GM12878 (cell line): ENCODE measurements at regions not wholly inside any gene's neighbourhood (a gene's known extent, or its start where the extent isn't known, plus 50 kb on each side); places are given as distances from the start of the nearest gene placed in this dataset.

ENCODE experiments used
- ATAC-seq: fragments of 200-7000 bp; cut with Tn5 transposase; 3 replicates; pipeline ENCODE4 v1.9.1; 2020; ENCODE audit warnings: mild to moderate bottlenecking, moderate library complexity
- BruUV-seq: library from RNA; stranded (reverse); fragments of 400-500 nt; replicated peaks from 2 replicates; lab custom pipeline; 2021; lab: Mats Ljungman, UMichigan
- CTCF ChIA-PET: fragments of 300-600 bp; sonication (Branson Sonifier 250); formaldehyde crosslinking; extraction: SDS; loops from one replicate; lab custom pipeline; 2021; ENCODE audit warnings: inconsistent platforms; lab: Yijun Ruan, JAX
- POLR2A ChIA-PET: fragments of 350-600 bp; formaldehyde crosslinking; extraction: SDS; loops from one replicate; lab custom pipeline; 2021; ENCODE audit warnings: inconsistent platforms; lab: Charles Lee
- RAD21 ChIA-PET: fragments of 300-600 bp; sonication (Branson Sonifier 250); formaldehyde crosslinking; loops from one replicate; lab custom pipeline; 2023; ENCODE audit warnings: antibody characterized with exemption; ENCODE audit not compliant: unreplicated experiment; lab: Charles Lee
- SMC1A ChIA-PET: fragments of 300-600 bp; sonication (Branson Sonifier 250); formaldehyde crosslinking; loops from one replicate; lab custom pipeline; 2023; ENCODE audit not compliant: unreplicated experiment, uncharacterized antibody; lab: Charles Lee
- DNase-seq: peaks from one replicate; pipeline ENCODE4 v3.0.0-alpha.2; 2011; ENCODE audit warnings: low read depth, low spot score
- FAIRE-seq: peaks from 3 replicates; lab custom pipeline; 2011; peaks lifted over from hg19 to GRCh38; lab: Jason Lieb, UNC
- H2AFZ ChIP-seq: 2 replicates; pipeline ENCODE4 v1.6.0; 2011; ENCODE audit warnings: low read depth, low read length, control low read depth; ENCODE audit not compliant: control insufficient read depth
- H3K27ac ChIP-seq: 2 replicates; pipeline ENCODE4 v1.5.1; 2011; ENCODE audit warnings: control low read depth; ENCODE audit not compliant: control insufficient read depth, insufficient read depth
- H3K27me3 ChIP-seq, 2 experiments: replicated peaks in 1 of 2; 2 replicates each; pipeline versions ENCODE4 v1.6.0 to v1.6.1; 2011; ENCODE audit warnings: low read length in 1 of 2; ENCODE audit not compliant: control insufficient read depth in 2 of 2, insufficient read depth in 2 of 2
- H3K36me3 ChIP-seq, 2 experiments: 2 replicates each; pipeline ENCODE4 v1.5.1; 2011; ENCODE audit warnings: low read length in 1 of 2; ENCODE audit not compliant: control insufficient read depth in 2 of 2, insufficient read depth in 2 of 2
- H3K4me1 ChIP-seq: 2 replicates; pipeline ENCODE4 v1.6.1; 2011; ENCODE audit warnings: mild to moderate bottlenecking, low read length, moderate library complexity, mixed read lengths; ENCODE audit not compliant: control insufficient read depth, insufficient read depth
- H3K4me2 ChIP-seq: 2 replicates; pipeline ENCODE4 v1.6.0; 2011; ENCODE audit warnings: control low read depth; ENCODE audit not compliant: control insufficient read depth, insufficient read depth
- H3K4me3 ChIP-seq: fragments of 200-600 bp; sonication (generic); 2 replicates; pipeline ENCODE4 v1.5.1; 2016
- H3K79me2 ChIP-seq: 2 replicates; pipeline ENCODE4 v1.6.0; 2011; ENCODE audit warnings: low read length; ENCODE audit not compliant: control insufficient read depth, insufficient read depth
- H3K9ac ChIP-seq: 2 replicates; pipeline ENCODE4 v1.8.0; 2011; ENCODE audit warnings: low read length, control low read depth, mixed read lengths; ENCODE audit not compliant: control insufficient read depth, insufficient read depth
- H3K9me3 ChIP-seq: replicated peaks from 3 replicates; pipeline ENCODE4 v1.5.1; 2011; ENCODE audit warnings: mild to moderate bottlenecking, low read length; ENCODE audit not compliant: control insufficient read depth, insufficient read depth
- H4K20me1 ChIP-seq: 2 replicates; pipeline ENCODE4 v1.6.0; 2011; ENCODE audit not compliant: control insufficient read depth, insufficient read depth
- BMI1 ChIP-seq: fragments of 450-650 bp; IDR thresholded peaks from 2 replicates; pipeline ENCODE4 v1.6.1; 2016; ENCODE audit warnings: mild to moderate bottlenecking, moderate library complexity, borderline replicate concordance
- CEBPB ChIP-seq, 2 experiments: fragments of 150-350 bp in 1 of 2; IDR thresholded peaks; 2 replicates each; pipeline ENCODE4 v1.6.1; 2012 to 2014; ENCODE audit warnings: low read depth in 2 of 2, low read length in 2 of 2, borderline replicate concordance in 1 of 2, inconsistent platforms in 1 of 2
- CREB1 ChIP-seq: IDR thresholded peaks from 2 replicates; pipeline ENCODE4 v1.6.1; 2012; ENCODE audit warnings: low read depth, mild to moderate bottlenecking, inconsistent platforms
- DPF2 ChIP-seq: fragments of 450-650 bp; IDR thresholded peaks from 2 replicates; pipeline ENCODE4 v1.6.1; 2017; ENCODE audit warnings: mild to moderate bottlenecking
- MYC ChIP-seq: IDR thresholded peaks from 2 replicates; pipeline ENCODE4 v1.6.1; 2011; ENCODE audit warnings: mild to moderate bottlenecking, low read length, moderate library complexity, inconsistent platforms; ENCODE audit not compliant: insufficient read depth, insufficient replicate concordance, insufficient read length, severe bottlenecking
- POLR2A ChIP-seq: IDR thresholded peaks from 2 replicates; pipeline ENCODE4 v1.6.1; 2011; ENCODE audit warnings: low read depth, mild to moderate bottlenecking, low read length
- RUNX3 ChIP-seq: IDR thresholded peaks from 2 replicates; pipeline ENCODE4 v1.6.1; 2012; ENCODE audit warnings: low read length, inconsistent platforms
- SPI1 ChIP-seq: IDR thresholded peaks from 2 replicates; pipeline ENCODE4 v1.6.1; 2011; ENCODE audit warnings: low read depth, mild to moderate bottlenecking, low read length, moderate library complexity, borderline replicate concordance; ENCODE audit not compliant: insufficient read depth
- TAF1 ChIP-seq: IDR thresholded peaks from 2 replicates; pipeline ENCODE4 v1.6.1; 2011; ENCODE audit warnings: mild to moderate bottlenecking, low read depth, low read length, borderline replicate concordance
- YBX1 ChIP-seq: fragments of 450-650 bp; IDR thresholded peaks from 2 replicates; pipeline ENCODE4 v1.6.1; 2016; ENCODE audit warnings: antibody characterized with exemption
- ZNF687 ChIP-seq: fragments of 450-650 bp; IDR thresholded peaks from 2 replicates; pipeline ENCODE4 v1.6.1; 2017; ENCODE audit warnings: mild to moderate bottlenecking, moderate library complexity
- ZZZ3 ChIP-seq: IDR thresholded peaks from 2 replicates; pipeline ENCODE4 v1.6.1; 2011; ENCODE audit warnings: low read depth; ENCODE audit not compliant: control insufficient read depth, insufficient read length
- WGBS: methylation state at CpG from one replicate; pipeline ENCODE4 v1.1.6; 2016; ENCODE audit warnings: low lambda C conversion rate; ENCODE audit not compliant: insufficient replicate concordance, insufficient coverage; ENCODE audit errors: missing lambda C conversion rate; 5-methylcytosine and 5-hydroxymethylcytosine counted together
- in situ Hi-C: fragments of 300-500 bp; cut with MboI; formaldehyde crosslinking; loops from 9 replicates; pipeline ENCODE4 v1.14.3; 2018; ENCODE audit warnings: mixed read lengths
- intact Hi-C: fragments of 100-400 bp; cut with micrococcal nuclease; formaldehyde crosslinking; loops from one replicate; pipeline ENCODE4 v1.14.2; 2022; ENCODE audit not compliant: unreplicated experiment
- TF ChIP-seq, protein P1 (sequence below): fragments of 450-650 bp; IDR thresholded peaks from 2 replicates; pipeline ENCODE4 v1.6.1; 2018; ENCODE audit warnings: borderline replicate concordance, mild to moderate bottlenecking; ENCODE audit not compliant: partially characterized antibody
- TF ChIP-seq, protein P2 (sequence below): IDR thresholded peaks from 2 replicates; pipeline ENCODE4 v1.6.1; 2011; ENCODE audit warnings: mild to moderate bottlenecking, low read depth, low read length, moderate library complexity; ENCODE audit not compliant: insufficient replicate concordance
- TF ChIP-seq, protein P3 (sequence below): fragments of 450-650 bp; IDR thresholded peaks from 2 replicates; pipeline ENCODE4 v1.6.1; 2016; ENCODE audit warnings: mild to moderate bottlenecking

GRCh38 chr11:12058425-12059115 lies 50.1 kb upstream of the DKK3 start:
- ChIA-PET SMC1A (interaction anchor here (1.0 to 1.2 kb wide), 2 partner anchors 11 to 115 kb away, joined by 3 to 4 read pairs; no protein-coding TSS in a partner anchor), CTCF (interaction anchor here (1.0 to 3.6 kb wide), 3 partner anchors 11 to 178 kb away, joined by 3 to 21 read pairs (median 3); no protein-coding TSS in a partner anchor), RAD21 (no interaction called here), POLR2A (no interaction called here)
- Histone ChIP-seq H3K4me2 (no peak overlapping the region), H4K20me1 (no peaks in the 10 kb centered on the region), H3K9ac (no peak overlapping the region), H2AFZ (no peak overlapping the region), H3K4me3 (no peak overlapping the region), H3K27me3 (peaks cover 0 to 2% of the 10 kb centered on the region in 2 experiments; a peak in 2 of 4 replicates), H3K4me1 (no peaks in the 10 kb centered on the region), H3K36me3 (no peaks in the 10 kb centered on the region), H3K27ac (no peak overlapping the region), H3K79me2 (no peaks in the 10 kb centered on the region), H3K9me3 (no peaks in the 10 kb centered on the region; the same call in 2 of the 3 replicates)
- no peak for FAIRE-seq
- in situ Hi-C loops, result no loop called here
- BruUV-seq, result no TSS peak
- intact Hi-C loops, result no loop called here
- TF ChIP-seq CEBPB (IDR thresholded peaks at IDR 0.05; ENCODE audit: borderline replicate concordance in 1 of 2, low read depth in 2 of 2, low read length in 2 of 2) (no peak), CREB1 (no peak), DPF2 (no peak), TAF1 (no peak), BMI1 (no peak), ZZZ3 (no peak), MYC (no peak), ZNF687 (no peak), SPI1 (no peak), POLR2A (no peak), RUNX3 (no peak), YBX1 (no peak)
- TF ChIP-seq, protein P1, sequence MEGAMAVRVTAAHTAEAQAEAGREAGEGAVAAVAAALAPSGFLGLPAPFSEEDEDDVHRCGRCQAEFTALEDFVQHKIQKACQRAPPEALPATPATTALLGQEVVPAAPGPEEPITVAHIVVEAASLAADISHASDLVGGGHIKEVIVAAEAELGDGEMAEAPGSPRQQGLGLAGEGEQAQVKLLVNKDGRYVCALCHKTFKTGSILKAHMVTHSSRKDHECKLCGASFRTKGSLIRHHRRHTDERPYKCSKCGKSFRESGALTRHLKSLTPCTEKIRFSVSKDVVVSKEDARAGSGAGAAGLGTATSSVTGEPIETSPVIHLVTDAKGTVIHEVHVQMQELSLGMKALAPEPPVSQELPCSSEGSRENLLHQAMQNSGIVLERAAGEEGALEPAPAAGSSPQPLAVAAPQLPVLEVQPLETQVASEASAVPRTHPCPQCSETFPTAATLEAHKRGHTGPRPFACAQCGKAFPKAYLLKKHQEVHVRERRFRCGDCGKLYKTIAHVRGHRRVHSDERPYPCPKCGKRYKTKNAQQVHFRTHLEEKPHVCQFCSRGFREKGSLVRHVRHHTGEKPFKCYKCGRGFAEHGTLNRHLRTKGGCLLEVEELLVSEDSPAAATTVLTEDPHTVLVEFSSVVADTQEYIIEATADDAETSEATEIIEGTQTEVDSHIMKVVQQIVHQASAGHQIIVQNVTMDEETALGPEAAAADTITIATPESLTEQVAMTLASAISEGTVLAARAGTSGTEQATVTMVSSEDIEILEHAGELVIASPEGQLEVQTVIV, result no peak
- TF ChIP-seq, protein P2, sequence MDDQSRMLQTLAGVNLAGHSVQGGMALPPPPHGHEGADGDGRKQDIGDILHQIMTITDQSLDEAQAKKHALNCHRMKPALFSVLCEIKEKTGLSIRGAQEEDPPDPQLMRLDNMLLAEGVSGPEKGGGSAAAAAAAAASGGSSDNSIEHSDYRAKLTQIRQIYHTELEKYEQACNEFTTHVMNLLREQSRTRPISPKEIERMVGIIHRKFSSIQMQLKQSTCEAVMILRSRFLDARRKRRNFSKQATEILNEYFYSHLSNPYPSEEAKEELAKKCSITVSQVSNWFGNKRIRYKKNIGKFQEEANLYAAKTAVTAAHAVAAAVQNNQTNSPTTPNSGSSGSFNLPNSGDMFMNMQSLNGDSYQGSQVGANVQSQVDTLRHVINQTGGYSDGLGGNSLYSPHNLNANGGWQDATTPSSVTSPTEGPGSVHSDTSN, result no peak
- TF ChIP-seq, protein P3, sequence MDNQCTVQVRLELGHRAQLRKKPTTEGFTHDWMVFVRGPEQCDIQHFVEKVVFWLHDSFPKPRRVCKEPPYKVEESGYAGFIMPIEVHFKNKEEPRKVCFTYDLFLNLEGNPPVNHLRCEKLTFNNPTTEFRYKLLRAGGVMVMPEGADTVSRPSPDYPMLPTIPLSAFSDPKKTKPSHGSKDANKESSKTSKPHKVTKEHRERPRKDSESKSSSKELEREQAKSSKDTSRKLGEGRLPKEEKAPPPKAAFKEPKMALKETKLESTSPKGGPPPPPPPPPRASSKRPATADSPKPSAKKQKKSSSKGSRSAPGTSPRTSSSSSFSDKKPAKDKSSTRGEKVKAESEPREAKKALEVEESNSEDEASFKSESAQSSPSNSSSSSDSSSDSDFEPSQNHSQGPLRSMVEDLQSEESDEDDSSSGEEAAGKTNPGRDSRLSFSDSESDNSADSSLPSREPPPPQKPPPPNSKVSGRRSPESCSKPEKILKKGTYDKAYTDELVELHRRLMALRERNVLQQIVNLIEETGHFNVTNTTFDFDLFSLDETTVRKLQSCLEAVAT, result no peak
- DNase-seq, result no peak
- ATAC-seq, result no peak
- 51% methylated on average over 14 of the region's 14 CpGs for WGBS
